WTC11 (cell line): ENCODE measurements at regions not wholly inside any gene's neighbourhood (a gene's known extent, or its start where the extent isn't known, plus 50 kb on each side); places are given as distances from the start of the nearest gene placed in this dataset.

Experiments
- ATAC-seq: fragments of 200-7000 bp; cut with Tn5 transposase; 2 replicates; pipeline ENCODE4 v1.10.0; 2021; ENCODE audit warnings: mild to moderate bottlenecking, moderate library complexity
- CTCF ChIA-PET: fragments of 300-600 bp; sonication (Branson Sonifier 250); formaldehyde crosslinking; loops from one replicate; lab custom pipeline; 2021; ENCODE audit warnings: antibody characterized with exemption; lab: Charles Lee
- POLR2A ChIA-PET: fragments of 350-600 bp; sonication (Branson Sonifier 250); formaldehyde crosslinking; loops from one replicate; lab custom pipeline; 2021; ENCODE audit warnings: antibody characterized with exemption; lab: Charles Lee
- DNase-seq: peaks from one replicate; pipeline ENCODE4 v3.0.0; 2021; ENCODE audit warnings: low spot score
- H3K27ac Mint-ChIP-seq: 2 replicates; pipeline ENCODE4 v1.8.0; 2021; ENCODE audit warnings: mixed read lengths
- H3K27me3 Mint-ChIP-seq: 2 replicates; pipeline ENCODE4 v1.8.0; 2021; ENCODE audit warnings: low read depth, mild to moderate bottlenecking, moderate library complexity, mixed read lengths
- H3K36me3 Mint-ChIP-seq: 2 replicates; pipeline ENCODE4 v1.8.0; 2021; ENCODE audit warnings: mixed read lengths
- H3K4me1 Mint-ChIP-seq: 2 replicates; pipeline ENCODE4 v1.8.0; 2022; ENCODE audit warnings: mixed read lengths
- H3K4me3 Mint-ChIP-seq: 2 replicates; pipeline ENCODE4 v1.8.0; 2021; ENCODE audit warnings: mild to moderate bottlenecking, moderate library complexity, mixed read lengths
- H3K9me3 Mint-ChIP-seq: 2 replicates; pipeline ENCODE4 v1.8.0; 2021; ENCODE audit warnings: mixed read lengths
- CREM ChIP-seq: sonication (generic); formaldehyde crosslinking; IDR thresholded peaks from 2 replicates; pipeline ENCODE4 v1.8.1; 2022; ENCODE audit warnings: mild to moderate bottlenecking, missing genetic modification reagents, moderate library complexity
- EMX1 ChIP-seq: fragments of 250-450 bp; sonication (Bioruptor Pico); IDR thresholded peaks from 2 replicates; pipeline ENCODE4 v1.8.0; 2021; ENCODE audit warnings: mild to moderate bottlenecking
- ESRRA ChIP-seq: sonication (generic); formaldehyde crosslinking; IDR thresholded peaks from 2 replicates; pipeline ENCODE4 v1.8.1; 2022; ENCODE audit warnings: mild to moderate bottlenecking, missing genetic modification reagents, borderline replicate concordance
- GABPB1 ChIP-seq: sonication (generic); formaldehyde crosslinking; IDR thresholded peaks from 2 replicates; pipeline ENCODE4 v1.8.1; 2023; ENCODE audit warnings: mild to moderate bottlenecking, missing genetic modification reagents
- GRHL2 ChIP-seq: fragments of 250-450 bp; sonication (Bioruptor Pico); IDR thresholded peaks from 2 replicates; pipeline ENCODE4 v1.8.0; 2022; ENCODE audit warnings: mild to moderate bottlenecking, moderate library complexity; ENCODE audit not compliant: insufficient replicate concordance, severe bottlenecking
- GTF2I ChIP-seq: fragments of 250-450 bp; sonication (Bioruptor Pico); conservative IDR thresholded peaks from 2 replicates; pipeline ENCODE4 v1.4.0; 2021; ENCODE audit warnings: mild to moderate bottlenecking
- NFYB ChIP-seq: sonication (generic); formaldehyde crosslinking; conservative IDR thresholded peaks from 2 replicates; pipeline ENCODE4 v1.8.0; 2022; ENCODE audit warnings: low read depth, missing genetic modification reagents
- NR2C2 ChIP-seq: sonication (generic); formaldehyde crosslinking; IDR thresholded peaks from 2 replicates; pipeline ENCODE4 v1.8.0; 2022; ENCODE audit warnings: mild to moderate bottlenecking, missing genetic modification reagents
- OVOL2 ChIP-seq: fragments of 250-450 bp; sonication (Bioruptor Pico); IDR thresholded peaks from 2 replicates; pipeline ENCODE4 v1.9.0; 2021; ENCODE audit warnings: mild to moderate bottlenecking, borderline replicate concordance
- RELA ChIP-seq: sonication (generic); formaldehyde crosslinking; IDR thresholded peaks from 2 replicates; pipeline ENCODE4 v1.8.1; 2022; ENCODE audit warnings: missing genetic modification reagents, mild to moderate bottlenecking, borderline replicate concordance
- SMAD3 ChIP-seq: sonication (generic); formaldehyde crosslinking; IDR thresholded peaks from 2 replicates; pipeline ENCODE4 v1.8.0; 2022; ENCODE audit warnings: missing genetic modification reagents, mild to moderate bottlenecking, borderline replicate concordance
- SP1 ChIP-seq: sonication (generic); formaldehyde crosslinking; conservative IDR thresholded peaks from 2 replicates; pipeline ENCODE4 v1.8.1; 2022; ENCODE audit warnings: missing genetic modification reagents
- TP53 ChIP-seq: sonication (generic); formaldehyde crosslinking; IDR thresholded peaks from 2 replicates; pipeline ENCODE4 v1.8.1; 2023; ENCODE audit warnings: mild to moderate bottlenecking, missing genetic modification reagents
- ZBTB21 ChIP-seq: sonication (generic); formaldehyde crosslinking; IDR thresholded peaks from 2 replicates; pipeline ENCODE4 v1.8.1; 2023; ENCODE audit warnings: mild to moderate bottlenecking, missing genetic modification reagents, borderline replicate concordance
- ZNF263 ChIP-seq: sonication (generic); formaldehyde crosslinking; IDR thresholded peaks from 2 replicates; pipeline ENCODE4 v1.8.1; 2022; ENCODE audit warnings: low read depth, mild to moderate bottlenecking, moderate library complexity, missing genetic modification reagents
- ZNF317 ChIP-seq: sonication (generic); formaldehyde crosslinking; IDR thresholded peaks from 2 replicates; pipeline ENCODE4 v1.8.1; 2023; ENCODE audit warnings: low read depth, mild to moderate bottlenecking, moderate library complexity, missing genetic modification reagents, borderline replicate concordance
- ZNF423 ChIP-seq: fragments of 250-450 bp; sonication (Bioruptor Pico); IDR thresholded peaks from 2 replicates; pipeline ENCODE4 v2.1.2; 2022; ENCODE audit warnings: mild to moderate bottlenecking, moderate library complexity
- TF ChIP-seq, protein P1 (sequence below): sonication (generic); formaldehyde crosslinking; IDR thresholded peaks from 2 replicates; pipeline ENCODE4 v1.8.1; 2023; ENCODE audit warnings: mild to moderate bottlenecking, missing genetic modification reagents, moderate library complexity
- TF ChIP-seq, protein P2 (sequence below): sonication (generic); formaldehyde crosslinking; IDR thresholded peaks from 2 replicates; pipeline ENCODE4 v1.8.0; 2023; ENCODE audit warnings: missing genetic modification reagents
- TF ChIP-seq, protein P3 (sequence below): sonication (generic); formaldehyde crosslinking; IDR thresholded peaks from 2 replicates; pipeline ENCODE4 v1.8.0; 2022; ENCODE audit warnings: mild to moderate bottlenecking, missing genetic modification reagents
- TF ChIP-seq, protein P4 (sequence below): sonication (generic); formaldehyde crosslinking; IDR thresholded peaks from 2 replicates; pipeline ENCODE4 v1.8.1; 2022; ENCODE audit warnings: low read depth, missing genetic modification reagents, borderline replicate concordance
- TF ChIP-seq, protein P5 (sequence below): fragments of 250-450 bp; sonication (Bioruptor Pico); IDR thresholded peaks from 2 replicates; pipeline ENCODE4 v1.9.0; 2021; ENCODE audit warnings: mild to moderate bottlenecking
- TF ChIP-seq, protein P6 (sequence below): sonication (generic); formaldehyde crosslinking; IDR thresholded peaks from 2 replicates; pipeline ENCODE4 v1.8.1; 2023; ENCODE audit warnings: mild to moderate bottlenecking, missing genetic modification reagents, moderate library complexity

DNA sequence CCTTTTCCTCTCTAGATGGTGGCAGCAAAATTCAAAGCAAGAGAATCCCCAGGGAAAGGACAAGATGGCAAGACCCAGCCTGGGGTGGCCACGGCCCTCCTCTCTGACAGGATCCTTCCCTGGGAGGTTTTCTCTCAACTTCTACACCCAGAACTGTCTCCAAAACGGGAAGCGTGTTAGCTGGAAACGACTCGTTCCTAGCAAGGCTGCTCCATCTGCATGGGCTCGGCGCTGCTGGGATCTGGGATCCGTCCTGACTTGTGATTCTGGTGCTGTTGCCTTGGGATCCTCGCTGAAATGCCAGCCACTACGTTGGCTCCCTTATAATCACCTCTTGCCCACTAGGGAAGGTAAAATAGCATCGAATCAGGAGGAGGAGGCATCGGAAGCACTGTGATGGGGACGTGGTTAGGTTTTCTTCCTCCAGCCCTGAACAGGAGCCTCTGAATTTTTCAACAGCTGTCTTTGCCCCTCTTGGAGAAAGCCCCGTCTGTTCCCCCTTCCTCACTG, 514.8 kb upstream of the MYT1L start:
- no peak overlapping the region for H3K4me3 Mint-ChIP-seq
- H3K36me3 Mint-ChIP-seq: no peaks in the 10 kb centered on the region
- DNase-seq (no peak), ATAC-seq (no peak)
- POLR2A ChIA-PET: no interaction called here
- TF ChIP-seq, protein P1, sequence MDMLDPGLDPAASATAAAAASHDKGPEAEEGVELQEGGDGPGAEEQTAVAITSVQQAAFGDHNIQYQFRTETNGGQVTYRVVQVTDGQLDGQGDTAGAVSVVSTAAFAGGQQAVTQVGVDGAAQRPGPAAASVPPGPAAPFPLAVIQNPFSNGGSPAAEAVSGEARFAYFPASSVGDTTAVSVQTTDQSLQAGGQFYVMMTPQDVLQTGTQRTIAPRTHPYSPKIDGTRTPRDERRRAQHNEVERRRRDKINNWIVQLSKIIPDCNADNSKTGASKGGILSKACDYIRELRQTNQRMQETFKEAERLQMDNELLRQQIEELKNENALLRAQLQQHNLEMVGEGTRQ: no peak
- no peak for TF ChIP-seq SMAD3 (CRISPR knock-in tag)
- no peak for TF ChIP-seq NR2C2 (CRISPR knock-in tag)
- TF ChIP-seq GABPB1 (CRISPR knock-in tag): no peak
- no peak for TF ChIP-seq GRHL2
- TF ChIP-seq, protein P2, sequence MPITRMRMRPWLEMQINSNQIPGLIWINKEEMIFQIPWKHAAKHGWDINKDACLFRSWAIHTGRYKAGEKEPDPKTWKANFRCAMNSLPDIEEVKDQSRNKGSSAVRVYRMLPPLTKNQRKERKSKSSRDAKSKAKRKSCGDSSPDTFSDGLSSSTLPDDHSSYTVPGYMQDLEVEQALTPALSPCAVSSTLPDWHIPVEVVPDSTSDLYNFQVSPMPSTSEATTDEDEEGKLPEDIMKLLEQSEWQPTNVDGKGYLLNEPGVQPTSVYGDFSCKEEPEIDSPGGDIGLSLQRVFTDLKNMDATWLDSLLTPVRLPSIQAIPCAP (CRISPR knock-in tag): no peak
- TF ChIP-seq, protein P3, sequence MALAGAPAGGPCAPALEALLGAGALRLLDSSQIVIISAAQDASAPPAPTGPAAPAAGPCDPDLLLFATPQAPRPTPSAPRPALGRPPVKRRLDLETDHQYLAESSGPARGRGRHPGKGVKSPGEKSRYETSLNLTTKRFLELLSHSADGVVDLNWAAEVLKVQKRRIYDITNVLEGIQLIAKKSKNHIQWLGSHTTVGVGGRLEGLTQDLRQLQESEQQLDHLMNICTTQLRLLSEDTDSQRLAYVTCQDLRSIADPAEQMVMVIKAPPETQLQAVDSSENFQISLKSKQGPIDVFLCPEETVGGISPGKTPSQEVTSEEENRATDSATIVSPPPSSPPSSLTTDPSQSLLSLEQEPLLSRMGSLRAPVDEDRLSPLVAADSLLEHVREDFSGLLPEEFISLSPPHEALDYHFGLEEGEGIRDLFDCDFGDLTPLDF: no peak
- TF ChIP-seq OVOL2 (CRISPR knock-in tag): no peak
- TF ChIP-seq ZNF263 (CRISPR knock-in tag): no peak
- TF ChIP-seq, protein P4, sequence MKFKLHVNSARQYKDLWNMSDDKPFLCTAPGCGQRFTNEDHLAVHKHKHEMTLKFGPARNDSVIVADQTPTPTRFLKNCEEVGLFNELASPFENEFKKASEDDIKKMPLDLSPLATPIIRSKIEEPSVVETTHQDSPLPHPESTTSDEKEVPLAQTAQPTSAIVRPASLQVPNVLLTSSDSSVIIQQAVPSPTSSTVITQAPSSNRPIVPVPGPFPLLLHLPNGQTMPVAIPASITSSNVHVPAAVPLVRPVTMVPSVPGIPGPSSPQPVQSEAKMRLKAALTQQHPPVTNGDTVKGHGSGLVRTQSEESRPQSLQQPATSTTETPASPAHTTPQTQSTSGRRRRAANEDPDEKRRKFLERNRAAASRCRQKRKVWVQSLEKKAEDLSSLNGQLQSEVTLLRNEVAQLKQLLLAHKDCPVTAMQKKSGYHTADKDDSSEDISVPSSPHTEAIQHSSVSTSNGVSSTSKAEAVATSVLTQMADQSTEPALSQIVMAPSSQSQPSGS: no peak
- TF ChIP-seq GTF2I (CRISPR knock-in tag): no peak
- no peak for TF ChIP-seq NFYB
- no peak for TF ChIP-seq ZNF317 (CRISPR knock-in tag)
- TF ChIP-seq, protein P5, sequence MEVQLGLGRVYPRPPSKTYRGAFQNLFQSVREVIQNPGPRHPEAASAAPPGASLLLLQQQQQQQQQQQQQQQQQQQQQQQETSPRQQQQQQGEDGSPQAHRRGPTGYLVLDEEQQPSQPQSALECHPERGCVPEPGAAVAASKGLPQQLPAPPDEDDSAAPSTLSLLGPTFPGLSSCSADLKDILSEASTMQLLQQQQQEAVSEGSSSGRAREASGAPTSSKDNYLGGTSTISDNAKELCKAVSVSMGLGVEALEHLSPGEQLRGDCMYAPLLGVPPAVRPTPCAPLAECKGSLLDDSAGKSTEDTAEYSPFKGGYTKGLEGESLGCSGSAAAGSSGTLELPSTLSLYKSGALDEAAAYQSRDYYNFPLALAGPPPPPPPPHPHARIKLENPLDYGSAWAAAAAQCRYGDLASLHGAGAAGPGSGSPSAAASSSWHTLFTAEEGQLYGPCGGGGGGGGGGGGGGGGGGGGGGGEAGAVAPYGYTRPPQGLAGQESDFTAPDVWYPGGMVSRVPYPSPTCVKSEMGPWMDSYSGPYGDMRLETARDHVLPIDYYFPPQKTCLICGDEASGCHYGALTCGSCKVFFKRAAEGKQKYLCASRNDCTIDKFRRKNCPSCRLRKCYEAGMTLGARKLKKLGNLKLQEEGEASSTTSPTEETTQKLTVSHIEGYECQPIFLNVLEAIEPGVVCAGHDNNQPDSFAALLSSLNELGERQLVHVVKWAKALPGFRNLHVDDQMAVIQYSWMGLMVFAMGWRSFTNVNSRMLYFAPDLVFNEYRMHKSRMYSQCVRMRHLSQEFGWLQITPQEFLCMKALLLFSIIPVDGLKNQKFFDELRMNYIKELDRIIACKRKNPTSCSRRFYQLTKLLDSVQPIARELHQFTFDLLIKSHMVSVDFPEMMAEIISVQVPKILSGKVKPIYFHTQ (CRISPR knock-in tag): no peak
- no peak for TF ChIP-seq SP1 (CRISPR knock-in tag)
- no peak for TF ChIP-seq RELA
- no peak for TF ChIP-seq EMX1 (CRISPR knock-in tag)
- peaks cover 14% of the 10 kb centered on the region for H3K4me1 Mint-ChIP-seq
- peaks cover 8% of the 10 kb centered on the region for H3K9me3 Mint-ChIP-seq
- 0 out of 2 replicates have a peak, but pooled peaks cover 4% of the 10 kb centered on the region for H3K27me3 Mint-ChIP-seq
- no peak overlapping the region for H3K27ac Mint-ChIP-seq
- CTCF ChIA-PET: no interaction called here

DNA sequence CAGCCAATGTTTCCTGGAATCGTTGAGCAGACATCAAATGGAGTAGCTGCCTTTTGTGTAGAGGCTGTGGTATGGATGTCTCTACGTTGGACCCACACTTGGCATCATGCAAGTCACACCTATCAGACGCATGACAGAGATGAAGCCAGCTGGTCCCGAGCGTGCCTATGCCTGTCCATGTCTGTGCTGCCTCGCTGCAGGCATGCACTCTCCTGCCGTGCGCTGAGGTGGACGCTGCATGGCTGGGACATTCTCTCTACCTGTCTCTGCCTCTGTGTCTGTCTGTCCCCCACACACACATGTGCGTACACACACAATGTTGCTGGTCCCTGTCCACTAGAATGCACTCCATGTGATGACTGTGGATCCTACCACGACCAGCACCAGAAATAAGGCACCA, 514.2 kb upstream of the MYT1L start:
- peaks cover 8% of the 10 kb centered on the region for H3K9me3 Mint-ChIP-seq
- DNase-seq (no peak), ATAC-seq (no peak)
- H3K4me3 Mint-ChIP-seq: no peak overlapping the region
- 0 out of 2 replicates have a peak, but pooled peaks cover 4% of the 10 kb centered on the region for H3K27me3 Mint-ChIP-seq
- ChIA-PET CTCF (interaction anchor here (1.7 kb wide), 1 partner anchor 13 kb away, joined by 6 read pairs; no protein-coding TSS in a partner anchor), POLR2A (no interaction called here)
- H3K4me1 Mint-ChIP-seq: peaks cover 14% of the 10 kb centered on the region
- no peaks in the 10 kb centered on the region for H3K36me3 Mint-ChIP-seq
- H3K27ac Mint-ChIP-seq: no peak overlapping the region
- TF ChIP-seq ZNF423 (CRISPR knock-in tag) (no peak), SMAD3 (CRISPR knock-in tag) (no peak), NFYB (no peak), CREM (CRISPR knock-in tag) (no peak), ZBTB21 (CRISPR knock-in tag) (no peak), TP53 (CRISPR knock-in tag) (no peak), ESRRA (CRISPR knock-in tag) (no peak)
- TF ChIP-seq, protein P4: no peak
- TF ChIP-seq, protein P6, sequence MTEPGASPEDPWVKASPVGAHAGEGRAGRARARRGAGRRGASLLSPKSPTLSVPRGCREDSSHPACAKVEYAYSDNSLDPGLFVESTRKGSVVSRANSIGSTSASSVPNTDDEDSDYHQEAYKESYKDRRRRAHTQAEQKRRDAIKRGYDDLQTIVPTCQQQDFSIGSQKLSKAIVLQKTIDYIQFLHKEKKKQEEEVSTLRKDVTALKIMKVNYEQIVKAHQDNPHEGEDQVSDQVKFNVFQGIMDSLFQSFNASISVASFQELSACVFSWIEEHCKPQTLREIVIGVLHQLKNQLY (CRISPR knock-in tag): no peak
- TF ChIP-seq, protein P5 (CRISPR knock-in tag): no peak
